ENCODE measurements at regions not wholly inside any gene's neighbourhood (a gene's known extent, or its start where the extent isn't known, plus 50 kb on each side); places are given as distances from the start of the nearest gene placed in this dataset.

DNA sequence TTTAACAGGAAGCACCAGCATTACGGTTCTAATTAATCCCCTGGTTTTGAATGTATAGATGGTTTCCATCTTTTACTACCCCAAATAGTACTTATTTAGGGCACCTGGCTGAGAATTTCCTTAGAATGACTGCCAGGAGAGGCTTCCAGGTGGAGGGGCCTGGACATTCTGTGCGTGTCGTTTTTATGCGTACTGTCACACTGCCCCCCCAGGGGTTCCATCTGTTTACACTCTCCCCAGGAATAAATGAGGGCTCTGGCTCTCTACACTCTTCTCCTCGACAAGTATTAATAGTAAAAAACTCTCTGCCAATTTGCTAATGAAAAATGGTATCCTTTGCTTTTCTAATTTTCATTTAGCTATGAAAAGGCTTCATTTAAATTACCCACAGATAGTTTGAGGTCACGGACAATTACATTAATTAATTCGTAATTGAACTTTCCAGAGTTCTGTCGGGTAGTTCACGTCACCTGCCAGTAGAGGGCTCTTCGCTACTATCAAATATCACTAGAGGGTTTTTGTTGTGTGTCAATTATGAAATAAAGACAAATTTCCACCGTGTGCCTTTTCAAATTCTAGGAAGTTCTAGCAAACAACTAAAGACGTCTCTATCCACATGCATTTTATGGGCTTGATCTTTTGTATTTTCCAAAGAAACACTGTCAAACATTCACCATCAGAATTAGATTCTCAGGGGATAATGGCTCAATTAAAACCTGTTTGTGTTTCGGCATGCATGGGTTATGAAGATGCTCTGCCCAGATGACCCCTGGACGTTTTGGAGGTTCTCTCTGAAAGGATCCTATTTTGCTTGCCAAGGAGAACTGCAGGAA is 88.8 kb upstream of the ASB18 start:
- TF ChIP-seq CTCF (conservative IDR thresholded peaks at IDR 0.05; ENCODE audit: low read length) (peak; percentile 99), EZH2phosphoT487 (IDR thresholded peaks at IDR 0.05; ENCODE audit: borderline replicate concordance, low read depth, low read length) (no peak)

All from OCI-LY7 (cell line).